HG03520 (cell line): ENCODE measurements at regions not wholly inside any gene's neighbourhood (a gene's known extent, or its start where the extent isn't known, plus 50 kb on each side); places are given as distances from the start of the nearest gene placed in this dataset.
"Not testable (repeated sequence)": the region's sequence is repeated elsewhere in the genome, so short reads cannot be mapped to it uniquely, and the experiment has no call there.

Experiments used
- ATAC-seq: cut with Tn5 transposase; IDR thresholded peaks from one replicate; pipeline ENCODE4 v1.9.1; 2021; ENCODE audit warnings: mild to moderate bottlenecking, moderate library complexity; ENCODE audit not compliant: unreplicated experiment

GRCh38 chr5:102613661-102614060 lies 114.9 kb upstream of the SLCO6A1 start:
- ATAC-seq, result no peak

GRCh38 chr5:102617191-102618187 lies 118.7 kb upstream of the SLCO6A1 start:
- ATAC-seq, result no peak

GRCh38 chr5:102622262-102622661 lies 123.5 kb upstream of the SLCO6A1 start:
- no peak for ATAC-seq

- no peak for ATAC-seq
Observed at GRCh38 chr5:102623329-102624065, 124.7 kb upstream of the SLCO6A1 start.

GRCh38 chr5:102624405-102624804 lies 125.6 kb upstream of the SLCO6A1 start:
- no peak for ATAC-seq

GRCh38 chr5:102625468-102625867 lies 126.7 kb upstream of the SLCO6A1 start:
- ATAC-seq, result no peak

GRCh38 chr5:102625928-102626327 lies 127.1 kb upstream of the SLCO6A1 start:
- no peak for ATAC-seq

- no peak for ATAC-seq
Observed at GRCh38 chr5:102627315-102627714, 127.8 kb upstream of the PAM start.

GRCh38 chr5:102628441-102629175 lies 126.5 kb upstream of the PAM start:
- ATAC-seq, result no peak

GRCh38 chr5:102629827-102630605 lies 125.1 kb upstream of the PAM start:
- no peak for ATAC-seq

- not testable (repeated sequence) for ATAC-seq
Observed at GRCh38 chr5:102635399-102635798, 119.7 kb upstream of the PAM start.

- ATAC-seq, result no peak
Observed at GRCh38 chr5:102638316-102638715, 116.8 kb upstream of the PAM start.

GRCh38 chr5:102638912-102639652 lies 116.0 kb upstream of the PAM start:
- ATAC-seq, result no peak

- no peak for ATAC-seq
Observed at GRCh38 chr5:102649731-102650130, 105.4 kb upstream of the PAM start.

- ATAC-seq, result no peak
Observed at GRCh38 chr5:102651466-102651865, 103.6 kb upstream of the PAM start.

GRCh38 chr5:102654559-102655349 lies 100.4 kb upstream of the PAM start:
- no peak for ATAC-seq

GRCh38 chr5:102659151-102659550 lies 96.0 kb upstream of the PAM start:
- ATAC-seq, result no peak

GRCh38 chr5:102660111-102660510 lies 95.0 kb upstream of the PAM start:
- ATAC-seq, result no peak
